ENCODE measurements at regions not wholly inside any gene's neighbourhood (a gene's known extent, or its start where the extent isn't known, plus 50 kb on each side); places are given as distances from the start of the nearest gene placed in this dataset.
"Not testable (repeated sequence)": the region's sequence is repeated elsewhere in the genome, so short reads cannot be mapped to it uniquely, and the experiment has no call there.

- H3K4ac ChIP-seq (ENCODE audit: low read depth, low read length); H2BK120ac ChIP-seq (ENCODE audit: insufficient read depth, low read length, poor library complexity); DNase-seq; H3K79me2 ChIP-seq (ENCODE audit: control insufficient read depth, insufficient read depth, low read length, poor library complexity); H4K8ac ChIP-seq (ENCODE audit: low read depth, low read length); H2BK12ac ChIP-seq (ENCODE audit: low read length); H3K79me1 ChIP-seq (ENCODE audit: low read length); H2AK5ac ChIP-seq (ENCODE audit: low read length); H3K4me2 ChIP-seq (ENCODE audit: low read length); H4K91ac ChIP-seq (ENCODE audit: low read depth, low read length); H3K9ac ChIP-seq (ENCODE audit: low read length); H2AFZ ChIP-seq (ENCODE audit: insufficient read depth, low read length, poor library complexity); H3K4me3 ChIP-seq (ENCODE audit: low read depth, low read length); H3K36me3 ChIP-seq (ENCODE audit: control insufficient read depth in 1 of 2, insufficient read depth in 2 of 2, low read length in 2 of 2); H3K9me3 ChIP-seq (ENCODE audit: insufficient read depth, low read depth, low read length); H2BK5ac ChIP-seq (ENCODE audit: low read depth, low read length, poor library complexity); H3K27ac ChIP-seq (ENCODE audit: low read depth, low read length); H3K14ac ChIP-seq (ENCODE audit: low read length); H3K27me3 ChIP-seq (ENCODE audit: insufficient read depth, low read length); H3K18ac ChIP-seq (ENCODE audit: low read length); H3K4me1 ChIP-seq (ENCODE audit: control insufficient read depth in 1 of 2, insufficient read depth in 2 of 2, low read length in 2 of 2); H4K12ac ChIP-seq (ENCODE audit: low read depth, low read length); H3K23ac ChIP-seq (ENCODE audit: low read length): not testable (repeated sequence)
- no CpG with 5 or more reads among the region's 4 CpGs for WGBS (ENCODE audit: extremely low coverage, insufficient coverage, insufficient read length)
These were observed 338.3 kb downstream of the SRGAP2C start for GRCh38 chr1:121523112-121523511.

GRCh38 chr1:121525355-121525754, 340.6 kb downstream of the SRGAP2C start:
- Histone ChIP-seq H3K9ac (ENCODE audit: low read length) (no peak overlapping the region), H3K4me1 (ENCODE audit: control insufficient read depth in 1 of 2, insufficient read depth in 2 of 2, low read length in 2 of 2) (no peaks in the 10 kb centered on the region), H2BK120ac (ENCODE audit: insufficient read depth, low read length, poor library complexity) (no peak overlapping the region), H3K4me3 (ENCODE audit: low read depth, low read length) (no peak overlapping the region), H3K18ac (ENCODE audit: low read length) (no peak overlapping the region), H2AK5ac (ENCODE audit: low read length) (no peak overlapping the region), H4K8ac (ENCODE audit: low read depth, low read length) (no peak overlapping the region), H3K23ac (ENCODE audit: low read length) (no peak overlapping the region), H3K27me3 (ENCODE audit: insufficient read depth, low read length) (no peaks in the 10 kb centered on the region), H3K36me3 (ENCODE audit: control insufficient read depth in 1 of 2, insufficient read depth in 2 of 2, low read length in 2 of 2) (no peaks in the 10 kb centered on the region), H2BK5ac (ENCODE audit: low read depth, low read length, poor library complexity) (no peak overlapping the region), H3K4me2 (ENCODE audit: low read length) (no peak overlapping the region), H3K27ac (ENCODE audit: low read depth, low read length) (no peak overlapping the region), H4K91ac (ENCODE audit: low read depth, low read length) (no peak overlapping the region), H3K4ac (ENCODE audit: low read depth, low read length) (no peak overlapping the region), H4K12ac (ENCODE audit: low read depth, low read length) (no peak overlapping the region), H3K79me1 (ENCODE audit: low read length) (no peaks in the 10 kb centered on the region), H2BK12ac (ENCODE audit: low read length) (no peak overlapping the region), H3K9me3 (ENCODE audit: insufficient read depth, low read depth, low read length) (no peaks in the 10 kb centered on the region), H3K79me2 (ENCODE audit: control insufficient read depth, insufficient read depth, low read length, poor library complexity) (no peaks in the 10 kb centered on the region), H3K14ac (ENCODE audit: low read length) (no peak overlapping the region), H2AFZ (ENCODE audit: insufficient read depth, low read length, poor library complexity) (no peak overlapping the region)
- no peak for DNase-seq
- no CpG with 5 or more reads among the region's 4 CpGs for whole genome bisulfite sequencing (ENCODE audit: extremely low coverage, insufficient coverage, insufficient read length)

- not testable (repeated sequence) for H3K79me1 ChIP-seq (ENCODE audit: low read length); H3K9me3 ChIP-seq (ENCODE audit: insufficient read depth, low read depth, low read length); H4K12ac ChIP-seq (ENCODE audit: low read depth, low read length); H2BK5ac ChIP-seq (ENCODE audit: low read depth, low read length, poor library complexity); H3K36me3 ChIP-seq (ENCODE audit: control insufficient read depth in 1 of 2, insufficient read depth in 2 of 2, low read length in 2 of 2); H4K91ac ChIP-seq (ENCODE audit: low read depth, low read length); H3K14ac ChIP-seq (ENCODE audit: low read length); H3K4me2 ChIP-seq (ENCODE audit: low read length); H3K27me3 ChIP-seq (ENCODE audit: insufficient read depth, low read length); DNase-seq; H3K4ac ChIP-seq (ENCODE audit: low read depth, low read length); H3K18ac ChIP-seq (ENCODE audit: low read length); H3K4me3 ChIP-seq (ENCODE audit: low read depth, low read length); H4K8ac ChIP-seq (ENCODE audit: low read depth, low read length); H3K27ac ChIP-seq (ENCODE audit: low read depth, low read length); H3K23ac ChIP-seq (ENCODE audit: low read length); H2AK5ac ChIP-seq (ENCODE audit: low read length); H3K9ac ChIP-seq (ENCODE audit: low read length); H2AFZ ChIP-seq (ENCODE audit: insufficient read depth, low read length, poor library complexity); H3K4me1 ChIP-seq (ENCODE audit: control insufficient read depth in 1 of 2, insufficient read depth in 2 of 2, low read length in 2 of 2); H2BK12ac ChIP-seq (ENCODE audit: low read length); H3K79me2 ChIP-seq (ENCODE audit: control insufficient read depth, insufficient read depth, low read length, poor library complexity); H2BK120ac ChIP-seq (ENCODE audit: insufficient read depth, low read length, poor library complexity)
These were observed 344.2 kb downstream of the SRGAP2C start for GRCh38 chr1:121528958-121529357.

GRCh38 chr1:121530026-121530425, 345.3 kb downstream of the SRGAP2C start:
- H2AK5ac ChIP-seq (ENCODE audit: low read length); H3K79me2 ChIP-seq (ENCODE audit: control insufficient read depth, insufficient read depth, low read length, poor library complexity); H3K4me1 ChIP-seq (ENCODE audit: control insufficient read depth in 1 of 2, insufficient read depth in 2 of 2, low read length in 2 of 2); H4K91ac ChIP-seq (ENCODE audit: low read depth, low read length); H3K27me3 ChIP-seq (ENCODE audit: insufficient read depth, low read length); H3K4me3 ChIP-seq (ENCODE audit: low read depth, low read length); H3K18ac ChIP-seq (ENCODE audit: low read length); H2BK12ac ChIP-seq (ENCODE audit: low read length); H3K23ac ChIP-seq (ENCODE audit: low read length); H3K36me3 ChIP-seq (ENCODE audit: control insufficient read depth in 1 of 2, insufficient read depth in 2 of 2, low read length in 2 of 2); H2AFZ ChIP-seq (ENCODE audit: insufficient read depth, low read length, poor library complexity); H4K12ac ChIP-seq (ENCODE audit: low read depth, low read length); H3K4ac ChIP-seq (ENCODE audit: low read depth, low read length); H4K8ac ChIP-seq (ENCODE audit: low read depth, low read length); H3K27ac ChIP-seq (ENCODE audit: low read depth, low read length); H3K9me3 ChIP-seq (ENCODE audit: insufficient read depth, low read depth, low read length); H3K14ac ChIP-seq (ENCODE audit: low read length); H3K79me1 ChIP-seq (ENCODE audit: low read length); H2BK5ac ChIP-seq (ENCODE audit: low read depth, low read length, poor library complexity); H3K9ac ChIP-seq (ENCODE audit: low read length); H2BK120ac ChIP-seq (ENCODE audit: insufficient read depth, low read length, poor library complexity); DNase-seq; H3K4me2 ChIP-seq (ENCODE audit: low read length): not testable (repeated sequence)
- no CpG with 5 or more reads among the region's 2 CpGs for WGBS (ENCODE audit: extremely low coverage, insufficient coverage, insufficient read length)

- not testable (repeated sequence) for H2BK120ac ChIP-seq (ENCODE audit: insufficient read depth, low read length, poor library complexity); DNase-seq; H3K27ac ChIP-seq (ENCODE audit: low read depth, low read length); H3K27me3 ChIP-seq (ENCODE audit: insufficient read depth, low read length); H3K18ac ChIP-seq (ENCODE audit: low read length); H4K8ac ChIP-seq (ENCODE audit: low read depth, low read length); H4K12ac ChIP-seq (ENCODE audit: low read depth, low read length); H2AFZ ChIP-seq (ENCODE audit: insufficient read depth, low read length, poor library complexity); H4K91ac ChIP-seq (ENCODE audit: low read depth, low read length); H2BK5ac ChIP-seq (ENCODE audit: low read depth, low read length, poor library complexity); H3K4me2 ChIP-seq (ENCODE audit: low read length); H3K9ac ChIP-seq (ENCODE audit: low read length); H3K4me1 ChIP-seq (ENCODE audit: control insufficient read depth in 1 of 2, insufficient read depth in 2 of 2, low read length in 2 of 2); H3K23ac ChIP-seq (ENCODE audit: low read length); H2BK12ac ChIP-seq (ENCODE audit: low read length); H3K79me1 ChIP-seq (ENCODE audit: low read length); H3K14ac ChIP-seq (ENCODE audit: low read length); H3K9me3 ChIP-seq (ENCODE audit: insufficient read depth, low read depth, low read length); H3K79me2 ChIP-seq (ENCODE audit: control insufficient read depth, insufficient read depth, low read length, poor library complexity); H3K36me3 ChIP-seq (ENCODE audit: control insufficient read depth in 1 of 2, insufficient read depth in 2 of 2, low read length in 2 of 2); H2AK5ac ChIP-seq (ENCODE audit: low read length); H3K4ac ChIP-seq (ENCODE audit: low read depth, low read length); H3K4me3 ChIP-seq (ENCODE audit: low read depth, low read length)
- no CpG with 5 or more reads among the region's 5 CpGs for WGBS (ENCODE audit: extremely low coverage, insufficient coverage, insufficient read length)
These were observed 347.0 kb downstream of the SRGAP2C start for GRCh38 chr1:121531747-121532146.

Data from trophoblast cell (in vitro differentiated cells and primary cell).